ENCODE measurements at regions not wholly inside any gene's neighbourhood (a gene's known extent, or its start where the extent isn't known, plus 50 kb on each side); places are given as distances from the start of the nearest gene placed in this dataset.

- no peak overlapping the region for H3K27ac ChIP-seq (ENCODE audit: low read length)
- H3K36me3 ChIP-seq (replicated peaks; ENCODE audit: insufficient read depth, low read length) = no peaks in the 10 kb centered on the region
- H3K9me2 ChIP-seq (replicated peaks; ENCODE audit: insufficient read depth, low read length) = no peaks in the 10 kb centered on the region
- TF ChIP-seq EZH2 (optimal IDR thresholded peaks at IDR 0.05; ENCODE audit: low read depth, low read length) = no peak
- TF ChIP-seq CTCF (IDR thresholded peaks at IDR 0.05; ENCODE audit: low read length) = no peak
- TF ChIP-seq EZH2phosphoT487 (IDR thresholded peaks at IDR 0.05; ENCODE audit: low read length) = no peak
- H3K4me1 ChIP-seq (ENCODE audit: low read length) = no peaks in the 10 kb centered on the region
- H3K79me2 ChIP-seq (ENCODE audit: low read length) = no peaks in the 10 kb centered on the region
- DNase-seq = no peak
- no peaks in the 10 kb centered on the region for H3F3A ChIP-seq (ENCODE audit: insufficient read depth, low read length)
- no peak overlapping the region for H3K4me3 ChIP-seq (ENCODE audit: low read length)
- no peak overlapping the region for H3K9ac ChIP-seq (ENCODE audit: low read length)
- H3K27me3 ChIP-seq (replicated peaks; ENCODE audit: insufficient read depth, low read length) = no peaks in the 10 kb centered on the region
- H3K4me2 ChIP-seq (ENCODE audit: low read depth, low read length) = no peak overlapping the region
- no peak overlapping the region for H2AFZ ChIP-seq (ENCODE audit: low read length)
- no peaks in the 10 kb centered on the region for H3K9me3 ChIP-seq (replicated peaks; ENCODE audit: insufficient read depth, low read length)
- H4K20me1 ChIP-seq (ENCODE audit: insufficient read depth, low read length) = no peaks in the 10 kb centered on the region
Measured at GRCh38 chr9:78753039-78753438, 456.1 kb downstream of the PSAT1 start.

GRCh38 chr9:78756813-78757510 is 460.0 kb downstream of the PSAT1 start:
- Histone ChIP-seq H3K4me1 (ENCODE audit: low read length) (no peaks in the 10 kb centered on the region), H4K20me1 (ENCODE audit: insufficient read depth, low read length) (no peaks in the 10 kb centered on the region), H2AFZ (ENCODE audit: low read length) (no peak overlapping the region), H3K36me3 (replicated peaks; ENCODE audit: insufficient read depth, low read length) (no peaks in the 10 kb centered on the region), H3K79me2 (ENCODE audit: low read length) (no peaks in the 10 kb centered on the region), H3K9me2 (replicated peaks; ENCODE audit: insufficient read depth, low read length) (no peaks in the 10 kb centered on the region), H3K9me3 (replicated peaks; ENCODE audit: insufficient read depth, low read length) (no peaks in the 10 kb centered on the region), H3K27me3 (replicated peaks; ENCODE audit: insufficient read depth, low read length) (no peaks in the 10 kb centered on the region), H3K9ac (ENCODE audit: low read length) (no peak overlapping the region), H3F3A (ENCODE audit: insufficient read depth, low read length) (no peaks in the 10 kb centered on the region), H3K4me3 (ENCODE audit: low read length) (no peak overlapping the region), H3K27ac (ENCODE audit: low read length) (no peak overlapping the region), H3K4me2 (ENCODE audit: low read depth, low read length) (no peak overlapping the region)
- DNase-seq = no peak
- TF ChIP-seq CTCF (IDR thresholded peaks at IDR 0.05; ENCODE audit: low read length) = no peak
- TF ChIP-seq EZH2 (optimal IDR thresholded peaks at IDR 0.05; ENCODE audit: low read depth, low read length) = no peak
- no peak for TF ChIP-seq EZH2phosphoT487 (IDR thresholded peaks at IDR 0.05; ENCODE audit: low read length)

- Histone ChIP-seq H3F3A (ENCODE audit: insufficient read depth, low read length) (no peaks in the 10 kb centered on the region), H3K36me3 (replicated peaks; ENCODE audit: insufficient read depth, low read length) (no peaks in the 10 kb centered on the region), H4K20me1 (ENCODE audit: insufficient read depth, low read length) (no peaks in the 10 kb centered on the region), H3K27me3 (replicated peaks; ENCODE audit: insufficient read depth, low read length) (no peaks in the 10 kb centered on the region), H3K27ac (ENCODE audit: low read length) (no peak overlapping the region), H3K79me2 (ENCODE audit: low read length) (no peaks in the 10 kb centered on the region), H2AFZ (ENCODE audit: low read length) (no peak overlapping the region), H3K9ac (ENCODE audit: low read length) (no peak overlapping the region), H3K4me3 (ENCODE audit: low read length) (no peak overlapping the region), H3K4me1 (ENCODE audit: low read length) (no peaks in the 10 kb centered on the region), H3K9me2 (replicated peaks; ENCODE audit: insufficient read depth, low read length) (no peaks in the 10 kb centered on the region), H3K4me2 (ENCODE audit: low read depth, low read length) (no peak overlapping the region), H3K9me3 (replicated peaks; ENCODE audit: insufficient read depth, low read length) (no peaks in the 10 kb centered on the region)
- TF ChIP-seq EZH2 (optimal IDR thresholded peaks at IDR 0.05; ENCODE audit: low read depth, low read length) (no peak), EZH2phosphoT487 (IDR thresholded peaks at IDR 0.05; ENCODE audit: low read length) (no peak), CTCF (IDR thresholded peaks at IDR 0.05; ENCODE audit: low read length) (no peak)
- no peak for DNase-seq
Measured at GRCh38 chr9:78763424-78763823, 466.5 kb downstream of the PSAT1 start.
